ENCODE measurements at regions not wholly inside any gene's neighbourhood (a gene's known extent, or its start where the extent isn't known, plus 50 kb on each side); places are given as distances from the start of the nearest gene placed in this dataset.

DNA sequence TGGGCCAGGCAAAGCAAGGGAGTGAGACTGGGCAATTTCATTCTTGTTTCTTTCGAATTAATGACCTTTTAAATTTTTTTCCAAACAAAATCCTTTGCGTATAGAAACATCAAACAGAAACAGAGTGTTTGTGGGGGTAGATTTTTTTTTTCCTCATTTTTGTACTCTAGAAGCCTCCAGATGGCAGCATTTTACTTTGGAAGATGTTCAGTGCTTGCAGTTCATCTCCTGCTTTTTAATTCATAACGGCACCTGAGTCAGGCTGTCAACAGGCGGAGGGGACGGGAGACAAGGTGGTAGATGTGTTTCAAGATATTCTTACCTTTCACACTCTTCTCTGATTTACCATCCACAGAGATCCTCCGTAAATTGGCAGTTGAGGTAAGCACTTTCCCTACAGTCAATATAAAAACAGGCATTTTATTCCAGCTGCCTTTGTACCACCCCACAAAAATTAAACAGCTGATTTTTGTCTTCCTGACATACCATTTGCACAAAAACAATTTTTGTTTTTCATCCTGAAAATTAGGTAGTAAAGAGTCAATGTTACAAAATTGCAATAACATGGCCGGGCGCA is 99.5 kb upstream of the FBXL17 start:
- TF ChIP-seq CTCF (IDR thresholded peaks at IDR 0.05; ENCODE audit: low read length) (peak; percentile 59), EZH2 (optimal IDR thresholded peaks at IDR 0.05; ENCODE audit: low read depth, low read length) (no peak)
